Keratinocyte (primary cell): ENCODE measurements at regions not wholly inside any gene's neighbourhood (a gene's known extent, or its start where the extent isn't known, plus 50 kb on each side); places are given as distances from the start of the nearest gene placed in this dataset.

Experiments
- DNase-seq: peaks from one replicate; pipeline ENCODE4 v3.0.0-alpha.2; 2011; ENCODE audit warnings: low read depth, missing footprints, low spot score
- FAIRE-seq: peaks from 2 replicates; lab custom pipeline; 2011; peaks lifted over from hg19 to GRCh38; lab: Jason Lieb, UNC
- H2AFZ ChIP-seq: 2 replicates; pipeline ENCODE4 v1.6.0; 2012; ENCODE audit warnings: low read length, control low read depth, inconsistent platforms; ENCODE audit not compliant: control insufficient read depth
- H3K27ac ChIP-seq: 2 replicates; pipeline ENCODE4 v1.5.1; 2011; ENCODE audit warnings: low read length; ENCODE audit not compliant: control insufficient read depth, insufficient read depth
- H3K27me3 ChIP-seq: 3 replicates; pipeline ENCODE4 v1.6.0; 2011; ENCODE audit warnings: low read length; ENCODE audit not compliant: control insufficient read depth, insufficient read depth; ENCODE audit errors: extremely low read depth
- H3K36me3 ChIP-seq, 2 experiments: 2 replicates in 1 of 2; 3 replicates in 1 of 2; pipeline ENCODE4 v1.5.1; 2011; ENCODE audit warnings: low read length in 2 of 2, mild to moderate bottlenecking in 1 of 2; ENCODE audit not compliant: control insufficient read depth in 2 of 2, insufficient read depth in 2 of 2; ENCODE audit errors: extremely low read depth in 1 of 2
- H3K4me1 ChIP-seq: 3 replicates; pipeline ENCODE4 v1.5.1; 2011; ENCODE audit warnings: low read length; ENCODE audit not compliant: control insufficient read depth, insufficient read depth; ENCODE audit errors: extremely low read depth
- H3K4me2 ChIP-seq: 3 replicates; pipeline ENCODE4 v1.6.0; 2011; ENCODE audit warnings: low read depth, low read length; ENCODE audit not compliant: control insufficient read depth, insufficient read depth; ENCODE audit errors: extremely low read depth
- H3K4me3 ChIP-seq, 3 experiments: fragments of 200-600 bp in 1 of 3; sonication (generic) in 1 of 3; 2 replicates in 2 of 3; 3 replicates in 1 of 3; pipeline ENCODE4 v1.5.1; 2011 to 2016; ENCODE audit warnings: low read length in 3 of 3, mild to moderate bottlenecking in 3 of 3, control low read depth in 2 of 3, inconsistent platforms in 1 of 3, low read depth in 1 of 3, mixed read lengths in 1 of 3, mixed run types in 1 of 3, moderate library complexity in 1 of 3; ENCODE audit not compliant: control insufficient read depth in 2 of 3, insufficient read depth in 2 of 3; ENCODE audit errors: extremely low read depth in 1 of 3
- H3K79me2 ChIP-seq: 2 replicates; pipeline ENCODE4 v1.6.0; 2012; ENCODE audit warnings: low read length; ENCODE audit not compliant: control insufficient read depth, insufficient read depth
- H3K9ac ChIP-seq: 3 replicates; pipeline ENCODE4 v1.6.0; 2011; ENCODE audit warnings: low read length; ENCODE audit not compliant: control insufficient read depth, insufficient read depth; ENCODE audit errors: extremely low read depth
- H3K9me1 ChIP-seq: 3 replicates; pipeline ENCODE4 v1.6.0; 2011; ENCODE audit warnings: low read length; ENCODE audit not compliant: control insufficient read depth, insufficient read depth; ENCODE audit errors: extremely low read depth
- H3K9me3 ChIP-seq: 2 replicates; pipeline ENCODE4 v1.5.1; 2012; ENCODE audit warnings: low read depth, low read length; ENCODE audit not compliant: control insufficient read depth
- H4K20me1 ChIP-seq: 3 replicates; pipeline ENCODE4 v1.6.0; 2011; ENCODE audit warnings: low read length; ENCODE audit not compliant: control insufficient read depth, insufficient read depth; ENCODE audit errors: extremely low read depth
- CTCF ChIP-seq, 3 experiments: IDR thresholded peaks in 1 of 3; conservative IDR thresholded peaks in 1 of 3; optimal IDR thresholded peaks in 1 of 3; 2 replicates in 2 of 3; 3 replicates in 1 of 3; pipeline versions ENCODE3 to v1.5.1; 2011; ENCODE audit warnings: low read length in 3 of 3, mild to moderate bottlenecking in 3 of 3, moderate library complexity in 2 of 3, control low read depth in 1 of 3, inconsistent platforms in 1 of 3; ENCODE audit not compliant: insufficient read depth in 2 of 3; ENCODE audit errors: extremely low read depth in 1 of 3
- EZH2 ChIP-seq: IDR thresholded peaks from one replicate; pipeline ENCODE4 v1.6.1; 2012; ENCODE audit warnings: inconsistent platforms, mild to moderate bottlenecking, low read length, moderate library complexity
- dilution Hi-C: fragments of 300-500 bp; cut with MboI; formaldehyde crosslinking; loops from one replicate; pipeline ENCODE4 v1.7.0; 2020; ENCODE audit warnings: low sequenced_read_pairs; ENCODE audit not compliant: extremely low pct_ligation_motif_present

GRCh38 chr1:25057188-25057587 is 127.1 kb upstream of the RUNX3 start:
- Histone ChIP-seq H3K27ac (no peak overlapping the region), H3K4me1 (no peaks in the 10 kb centered on the region), H3K9me3 (no peaks in the 10 kb centered on the region), H2AFZ (no peak overlapping the region), H3K79me2 (no peaks in the 10 kb centered on the region), H3K4me2 (no peak overlapping the region), H3K4me3 (no peak overlapping the region), H3K27me3 (peaks cover 29% of the 10 kb centered on the region), H3K9me1 (no peaks in the 10 kb centered on the region), H3K36me3 (no peaks in the 10 kb centered on the region), H3K9ac (no peak overlapping the region), H4K20me1 (no peaks in the 10 kb centered on the region)
- dilution Hi-C loops: no loop called here
- TF ChIP-seq EZH2 (no peak), CTCF (optimal IDR thresholded peaks at IDR 0.05 in 1 of 3, IDR thresholded peaks at IDR 0.05 in 1 of 3, conservative IDR thresholded peaks at IDR 0.05 in 1 of 3; ENCODE audit: extremely low read depth in 1 of 3, insufficient read depth in 2 of 3, low read length in 3 of 3) (no peak)
- DNase-seq: no peak
- FAIRE-seq: no peak

GRCh38 chr1:25056536-25056935 is 126.5 kb upstream of the RUNX3 start:
- dilution Hi-C loops: no loop called here
- Histone ChIP-seq H3K36me3 (no peaks in the 10 kb centered on the region), H3K27ac (no peak overlapping the region), H2AFZ (no peak overlapping the region), H3K4me3 (no peak overlapping the region), H3K79me2 (no peaks in the 10 kb centered on the region), H3K9me1 (no peaks in the 10 kb centered on the region), H3K9ac (no peak overlapping the region), H4K20me1 (no peaks in the 10 kb centered on the region), H3K4me1 (no peaks in the 10 kb centered on the region), H3K27me3 (peaks cover 30% of the 10 kb centered on the region), H3K4me2 (no peak overlapping the region), H3K9me3 (no peaks in the 10 kb centered on the region)
- no peak for DNase-seq
- no peak for TF ChIP-seq CTCF (optimal IDR thresholded peaks at IDR 0.05 in 1 of 3, IDR thresholded peaks at IDR 0.05 in 1 of 3, conservative IDR thresholded peaks at IDR 0.05 in 1 of 3; ENCODE audit: extremely low read depth in 1 of 3, insufficient read depth in 2 of 3, low read length in 3 of 3)
- no peak for TF ChIP-seq EZH2
- no peak for FAIRE-seq
